Liver (tissue), 8 donors: ENCODE measurements at regions not wholly inside any gene's neighbourhood (a gene's known extent, or its start where the extent isn't known, plus 50 kb on each side); places are given as distances from the start of the nearest gene placed in this dataset.

Experiments
- DNase-seq: peaks from one replicate; pipeline ENCODE4 v3.0.0-alpha.2; 2017; ENCODE audit warnings: low spot score
- H3K27ac ChIP-seq, 2 donors: one replicate each; pipeline ENCODE4 v1.7.0; 2013; ENCODE audit warnings: inconsistent platforms in 2 of 2, low read length in 2 of 2, control low read depth in 1 of 2, low read depth in 1 of 2, mild to moderate bottlenecking in 1 of 2
- H3K27me3 ChIP-seq, 4 donors: one replicate each; pipeline versions ENCODE4 v1.6.1 to v1.7.0; 2013; ENCODE audit warnings: low read length in 3 of 4, inconsistent platforms in 1 of 4, mild to moderate bottlenecking in 1 of 4, moderate library complexity in 1 of 4; ENCODE audit not compliant: control insufficient read depth in 4 of 4, insufficient read depth in 4 of 4
- H3K36me3 ChIP-seq, 4 donors: one replicate each; pipeline versions ENCODE4 v1.6.1 to v1.7.0; 2013; ENCODE audit warnings: low read length in 3 of 4, mild to moderate bottlenecking in 3 of 4, low read depth in 1 of 4, moderate library complexity in 1 of 4; ENCODE audit not compliant: control insufficient read depth in 4 of 4, insufficient read depth in 3 of 4
- H3K4me1 ChIP-seq, 4 donors: one replicate each; pipeline versions ENCODE4 v1.6.1 to v1.7.0; 2013; ENCODE audit warnings: low read length in 3 of 4, mild to moderate bottlenecking in 3 of 4, moderate library complexity in 1 of 4; ENCODE audit not compliant: control insufficient read depth in 4 of 4, insufficient read depth in 4 of 4
- H3K4me3 ChIP-seq, 3 donors: one replicate each; pipeline versions ENCODE4 v1.6.1 to v1.7.0; 2013; ENCODE audit warnings: low read length in 3 of 3, control low read depth in 1 of 3, low read depth in 1 of 3, mild to moderate bottlenecking in 1 of 3
- H3K9ac ChIP-seq, 2 donors: one replicate each; pipeline ENCODE4 v1.7.0; 2013; ENCODE audit warnings: low read length in 2 of 2, mild to moderate bottlenecking in 2 of 2, moderate library complexity in 2 of 2, control low read depth in 1 of 2, low read depth in 1 of 2
- H3K9me3 ChIP-seq, 4 donors: one replicate each; pipeline versions ENCODE4 v1.6.1 to v1.7.0; 2013; ENCODE audit warnings: low read length in 3 of 4; ENCODE audit not compliant: control insufficient read depth in 4 of 4
- EGR1 ChIP-seq, 2 donors: IDR thresholded peaks; 2 replicates each; pipeline ENCODE4 v1.6.1; 2016 to 2018; ENCODE audit warnings: antibody characterized with exemption in 2 of 2, low read depth in 2 of 2
- FOXA1 ChIP-seq: IDR thresholded peaks from 2 replicates; pipeline ENCODE4 v1.6.1; 2016; ENCODE audit warnings: antibody characterized with exemption
- FOXA2 ChIP-seq: IDR thresholded peaks from 2 replicates; pipeline ENCODE4 v1.6.1; 2016; ENCODE audit warnings: antibody characterized with exemption
- GABPA ChIP-seq, 2 donors: IDR thresholded peaks in 1 of 2; conservative IDR thresholded peaks in 1 of 2; 2 replicates each; pipeline ENCODE4 v1.6.1; 2016; ENCODE audit warnings: antibody characterized with exemption in 2 of 2, mild to moderate bottlenecking in 1 of 2, moderate library complexity in 1 of 2
- HNF4A ChIP-seq, 2 donors: conservative IDR thresholded peaks; 2 replicates each; pipeline ENCODE4 v1.6.1; 2016; ENCODE audit warnings: antibody characterized with exemption in 2 of 2, mild to moderate bottlenecking in 2 of 2
- HNF4G ChIP-seq: IDR thresholded peaks from 2 replicates; pipeline ENCODE4 v1.6.1; 2016; ENCODE audit warnings: antibody characterized with exemption
- JUND ChIP-seq, 2 donors: IDR thresholded peaks; 2 replicates each; pipeline ENCODE4 v1.6.1; 2016; ENCODE audit warnings: antibody characterized with exemption in 2 of 2
- MAX ChIP-seq: IDR thresholded peaks from 2 replicates; pipeline ENCODE4 v1.6.1; 2016; ENCODE audit warnings: antibody characterized with exemption
- NR2F2 ChIP-seq: IDR thresholded peaks from 2 replicates; pipeline ENCODE4 v1.6.1; 2016; ENCODE audit warnings: antibody characterized with exemption
- RAD21 ChIP-seq, 2 donors: IDR thresholded peaks; 2 replicates each; pipeline ENCODE4 v1.6.1; 2016; ENCODE audit warnings: antibody characterized with exemption in 2 of 2, mild to moderate bottlenecking in 2 of 2
- REST ChIP-seq: IDR thresholded peaks from 2 replicates; pipeline ENCODE4 v1.6.1; 2016; ENCODE audit warnings: antibody characterized with exemption, mild to moderate bottlenecking
- RXRA ChIP-seq, 2 donors: IDR thresholded peaks; 2 replicates each; pipeline ENCODE4 v1.6.1; 2017 to 2018; ENCODE audit warnings: antibody characterized with exemption in 2 of 2, mild to moderate bottlenecking in 1 of 2
- SP1 ChIP-seq: IDR thresholded peaks from 2 replicates; pipeline ENCODE4 v1.6.1; 2018; ENCODE audit warnings: antibody characterized with exemption, mild to moderate bottlenecking
- TAF1 ChIP-seq: conservative IDR thresholded peaks from 2 replicates; pipeline ENCODE4 v1.6.1; 2016; ENCODE audit warnings: antibody characterized with exemption, mild to moderate bottlenecking
- YY1 ChIP-seq: IDR thresholded peaks from 2 replicates; pipeline ENCODE4 v1.6.1; 2016; ENCODE audit warnings: antibody characterized with exemption, mild to moderate bottlenecking
- ZBTB33 ChIP-seq: IDR thresholded peaks from 2 replicates; pipeline ENCODE4 v1.6.1; 2016; ENCODE audit warnings: antibody characterized with exemption
- WGBS: extraction: QIAGEN DNeasy Blood & Tissue Kit; methylation state at CpG from one replicate; pipeline ENCODE4 v1.1.7; 2013; 5-methylcytosine and 5-hydroxymethylcytosine counted together
- TF ChIP-seq, protein P1 (sequence below): fragments of 150-350 bp; IDR thresholded peaks from 2 replicates; pipeline ENCODE4 v1.5.1; 2017; ENCODE audit warnings: improper control_type of control experiment, low read depth, low read length; ENCODE audit not compliant: missing input control
- TF ChIP-seq, protein P2 (sequence below): IDR thresholded peaks from 2 replicates; pipeline ENCODE4 v1.6.1; 2016; ENCODE audit warnings: antibody characterized with exemption
- donor health status: healthy.
- donor health status: healthy.
- donor health status: healthy.
- donor health status: healthy.
- donor health status: healthy.

- TF ChIP-seq JUND (IDR thresholded peaks at IDR 0.05) (no peak), MAX (no peak), HNF4G (no peak), FOXA2 (no peak), SP1 (no peak), GABPA (IDR thresholded peaks at IDR 0.05 in 1 of 2, conservative IDR thresholded peaks at IDR 0.05 in 1 of 2) (no peak)
- TF ChIP-seq, protein P1, sequence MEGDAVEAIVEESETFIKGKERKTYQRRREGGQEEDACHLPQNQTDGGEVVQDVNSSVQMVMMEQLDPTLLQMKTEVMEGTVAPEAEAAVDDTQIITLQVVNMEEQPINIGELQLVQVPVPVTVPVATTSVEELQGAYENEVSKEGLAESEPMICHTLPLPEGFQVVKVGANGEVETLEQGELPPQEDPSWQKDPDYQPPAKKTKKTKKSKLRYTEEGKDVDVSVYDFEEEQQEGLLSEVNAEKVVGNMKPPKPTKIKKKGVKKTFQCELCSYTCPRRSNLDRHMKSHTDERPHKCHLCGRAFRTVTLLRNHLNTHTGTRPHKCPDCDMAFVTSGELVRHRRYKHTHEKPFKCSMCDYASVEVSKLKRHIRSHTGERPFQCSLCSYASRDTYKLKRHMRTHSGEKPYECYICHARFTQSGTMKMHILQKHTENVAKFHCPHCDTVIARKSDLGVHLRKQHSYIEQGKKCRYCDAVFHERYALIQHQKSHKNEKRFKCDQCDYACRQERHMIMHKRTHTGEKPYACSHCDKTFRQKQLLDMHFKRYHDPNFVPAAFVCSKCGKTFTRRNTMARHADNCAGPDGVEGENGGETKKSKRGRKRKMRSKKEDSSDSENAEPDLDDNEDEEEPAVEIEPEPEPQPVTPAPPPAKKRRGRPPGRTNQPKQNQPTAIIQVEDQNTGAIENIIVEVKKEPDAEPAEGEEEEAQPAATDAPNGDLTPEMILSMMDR = no peak
Observed at GRCh38 chr12:76698966-76699365, 64.9 kb upstream of the ZDHHC17 start (continued).

DNA sequence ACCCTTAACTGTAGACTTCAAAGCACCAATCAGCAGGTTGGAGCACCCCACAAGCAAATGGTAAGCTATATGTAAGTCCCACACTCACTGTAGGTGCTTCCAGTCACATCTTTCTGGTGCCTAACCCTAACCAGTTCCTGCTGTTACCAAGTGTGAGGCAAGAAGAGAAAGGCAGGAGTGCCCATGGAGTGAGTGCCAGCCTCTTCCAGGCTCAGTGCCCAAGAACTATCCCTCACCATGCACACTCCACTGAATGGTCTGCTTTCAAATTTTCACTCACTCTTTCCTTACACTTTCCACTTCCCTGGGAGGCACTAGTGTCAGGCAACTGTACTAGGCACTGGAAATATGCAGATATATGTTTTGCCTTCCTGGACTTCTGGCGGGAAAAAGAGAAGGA, 62.2 kb upstream of the ZDHHC17 start:
- Histone ChIP-seq H3K4me1 (no peaks in the 10 kb centered on the region), H3K4me3 (no peak overlapping the region), H3K27me3 (no peaks in the 10 kb centered on the region), H3K27ac (no peak overlapping the region), H3K9me3 (no peaks in the 10 kb centered on the region), H3K9ac (no peak overlapping the region), H3K36me3 (no peaks in the 10 kb centered on the region)
- no peak for TF ChIP-seq REST
- TF ChIP-seq, protein P2, sequence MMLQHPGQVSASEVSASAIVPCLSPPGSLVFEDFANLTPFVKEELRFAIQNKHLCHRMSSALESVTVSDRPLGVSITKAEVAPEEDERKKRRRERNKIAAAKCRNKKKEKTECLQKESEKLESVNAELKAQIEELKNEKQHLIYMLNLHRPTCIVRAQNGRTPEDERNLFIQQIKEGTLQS = no peak
- TF ChIP-seq SP1 = no peak
- no peak for TF ChIP-seq HNF4G
- no peak for TF ChIP-seq ZBTB33
- no peak for TF ChIP-seq EGR1 (IDR thresholded peaks at IDR 0.05; ENCODE audit: low read depth in 2 of 2)
- TF ChIP-seq, protein P1 = no peak
- no peak for TF ChIP-seq YY1
- no peak for TF ChIP-seq NR2F2
- TF ChIP-seq FOXA1 = no peak
- TF ChIP-seq JUND (IDR thresholded peaks at IDR 0.05) = no peak
- no peak for TF ChIP-seq HNF4A (conservative IDR thresholded peaks at IDR 0.05)
- no peak for TF ChIP-seq RXRA (IDR thresholded peaks at IDR 0.05)
- TF ChIP-seq GABPA (IDR thresholded peaks at IDR 0.05 in 1 of 2, conservative IDR thresholded peaks at IDR 0.05 in 1 of 2) = no peak
- no peak for TF ChIP-seq MAX
- no peak for TF ChIP-seq RAD21 (IDR thresholded peaks at IDR 0.05)
- TF ChIP-seq FOXA2 = no peak
- no peak for TF ChIP-seq TAF1
- 92% methylated on average over 1 of the region's 1 CpG for WGBS
- no peak for DNase-seq
